A673 (cell line): ENCODE measurements at regions not wholly inside any gene's neighbourhood (a gene's known extent, or its start where the extent isn't known, plus 50 kb on each side); places are given as distances from the start of the nearest gene placed in this dataset.

Source experiments
- BruUV-seq: library from RNA; stranded (reverse); fragments of 400-500 nt; replicated peaks from 2 replicates; lab custom pipeline; 2021; lab: Mats Ljungman, UMichigan
- CTCF ChIA-PET: fragments of 300-600 bp; sonication (Branson Sonifier 250); formaldehyde crosslinking; loops from one replicate; lab custom pipeline; 2022; ENCODE audit warnings: antibody characterized with exemption; lab: Charles Lee
- POLR2A ChIA-PET: fragments of 300-600 bp; sonication (Branson Sonifier 250); formaldehyde crosslinking; loops from one replicate; lab custom pipeline; 2022; ENCODE audit warnings: antibody characterized with exemption; ENCODE audit not compliant: low non-redundant PET; lab: Charles Lee
- DNase-seq: peaks from one replicate; pipeline ENCODE4 v3.0.0-alpha.2; 2015; ENCODE audit warnings: low spot score
- H3K27ac ChIP-seq: fragments of 200-600 bp; sonication (generic); 2 replicates; pipeline ENCODE4 v1.5.1; 2016; ENCODE audit warnings: mixed run types, low read depth, mild to moderate bottlenecking, mixed read lengths, antibody characterized with exemption, low read length; ENCODE audit not compliant: poor library complexity, severe bottlenecking
- H3K27me3 ChIP-seq: fragments of 200-600 bp; sonication (generic); replicated peaks from 2 replicates; pipeline ENCODE4 v1.6.1; 2017; ENCODE audit warnings: mixed run types, low read depth, mild to moderate bottlenecking, mixed read lengths, antibody characterized with exemption, low read length; ENCODE audit not compliant: insufficient read depth, poor library complexity
- H3K36me3 ChIP-seq: fragments of 200-600 bp; sonication (generic); 2 replicates; pipeline ENCODE4 v1.6.1; 2016; ENCODE audit warnings: mixed run types, mild to moderate bottlenecking, mixed read lengths, antibody characterized with exemption, low read length; ENCODE audit not compliant: insufficient read depth, poor library complexity, severe bottlenecking
- H3K4me1 ChIP-seq: fragments of 200-600 bp; sonication (generic); 2 replicates; pipeline ENCODE4 v1.6.1; 2017; ENCODE audit warnings: mixed run types, mild to moderate bottlenecking, mixed read lengths, antibody characterized with exemption, low read length; ENCODE audit not compliant: insufficient read depth, poor library complexity, severe bottlenecking
- H3K4me3 ChIP-seq: fragments of 200-600 bp; sonication (generic); 2 replicates; pipeline ENCODE4 v1.5.1; 2016; ENCODE audit warnings: low read depth, mixed run types, mild to moderate bottlenecking, mixed read lengths, low read length; ENCODE audit not compliant: poor library complexity, severe bottlenecking
- H3K9me3 ChIP-seq: fragments of 200-600 bp; sonication (generic); 2 replicates; pipeline ENCODE4 v1.6.1; 2016; ENCODE audit warnings: mixed run types, low read depth, mild to moderate bottlenecking, mixed read lengths, antibody characterized with exemption, low read length; ENCODE audit not compliant: poor library complexity, severe bottlenecking
- EZH2 ChIP-seq: fragments of 200-600 bp; sonication (generic); IDR thresholded peaks from 2 replicates; pipeline ENCODE4 v1.6.1; 2017; ENCODE audit warnings: borderline replicate concordance, low read depth, mild to moderate bottlenecking, mixed read lengths, antibody characterized with exemption, low read length; ENCODE audit not compliant: poor library complexity, severe bottlenecking
- intact Hi-C: fragments of 100-400 bp; cut with micrococcal nuclease; formaldehyde crosslinking; loops from one replicate; pipeline ENCODE4 v1.10.0; 2022; ENCODE audit not compliant: unreplicated experiment
- TF ChIP-seq, protein P1 (sequence below): fragments of 300-800, 200-600 bp; sonication (generic); conservative IDR thresholded peaks from 2 replicates; pipeline ENCODE4 v1.5.1; 2017; ENCODE audit warnings: low read depth, mild to moderate bottlenecking, antibody characterized with exemption, low read length, moderate library complexity, mixed read lengths

GRCh38 chr6:160804639-160805038, 102.6 kb downstream of the PLG start:
- Histone ChIP-seq H3K4me1 (no peaks in the 10 kb centered on the region), H3K9me3 (no peaks in the 10 kb centered on the region), H3K36me3 (no peaks in the 10 kb centered on the region), H3K27me3 (no peaks in the 10 kb centered on the region), H3K4me3 (no peak overlapping the region), H3K27ac (no peak overlapping the region)
- TF ChIP-seq, protein P1, sequence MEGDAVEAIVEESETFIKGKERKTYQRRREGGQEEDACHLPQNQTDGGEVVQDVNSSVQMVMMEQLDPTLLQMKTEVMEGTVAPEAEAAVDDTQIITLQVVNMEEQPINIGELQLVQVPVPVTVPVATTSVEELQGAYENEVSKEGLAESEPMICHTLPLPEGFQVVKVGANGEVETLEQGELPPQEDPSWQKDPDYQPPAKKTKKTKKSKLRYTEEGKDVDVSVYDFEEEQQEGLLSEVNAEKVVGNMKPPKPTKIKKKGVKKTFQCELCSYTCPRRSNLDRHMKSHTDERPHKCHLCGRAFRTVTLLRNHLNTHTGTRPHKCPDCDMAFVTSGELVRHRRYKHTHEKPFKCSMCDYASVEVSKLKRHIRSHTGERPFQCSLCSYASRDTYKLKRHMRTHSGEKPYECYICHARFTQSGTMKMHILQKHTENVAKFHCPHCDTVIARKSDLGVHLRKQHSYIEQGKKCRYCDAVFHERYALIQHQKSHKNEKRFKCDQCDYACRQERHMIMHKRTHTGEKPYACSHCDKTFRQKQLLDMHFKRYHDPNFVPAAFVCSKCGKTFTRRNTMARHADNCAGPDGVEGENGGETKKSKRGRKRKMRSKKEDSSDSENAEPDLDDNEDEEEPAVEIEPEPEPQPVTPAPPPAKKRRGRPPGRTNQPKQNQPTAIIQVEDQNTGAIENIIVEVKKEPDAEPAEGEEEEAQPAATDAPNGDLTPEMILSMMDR = no peak
- no peak for TF ChIP-seq EZH2
- BruUV-seq = no TSS peak
- CTCF ChIA-PET = no interaction called here
- intact Hi-C loops = no loop called here
- POLR2A ChIA-PET = no interaction called here
- DNase-seq = no peak

DNA sequence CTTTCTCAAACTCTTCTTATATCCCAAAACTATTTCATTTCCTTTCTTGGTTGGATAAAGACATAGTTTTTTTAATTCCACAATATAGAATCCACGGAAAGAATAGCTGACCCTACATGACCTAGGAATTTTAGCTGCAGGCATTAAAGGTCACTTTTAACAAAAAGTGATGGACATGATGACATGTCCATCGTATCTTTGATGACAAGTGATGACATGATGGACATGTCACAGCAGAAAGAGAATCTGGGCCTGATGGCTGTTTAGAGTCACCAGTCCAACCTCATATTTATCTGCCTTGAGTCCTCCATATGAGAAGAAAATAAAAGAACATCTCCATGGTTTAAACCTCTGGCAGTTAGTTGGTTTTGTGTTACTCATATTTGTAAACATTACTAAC, 106.2 kb downstream of the PLG start:
- no peaks in the 10 kb centered on the region for H3K4me1 ChIP-seq
- no TSS peak for BruUV-seq
- TF ChIP-seq EZH2 = no peak
- TF ChIP-seq, protein P1 = no peak
- H3K9me3 ChIP-seq = no peaks in the 10 kb centered on the region
- H3K27ac ChIP-seq = no peak overlapping the region
- H3K4me3 ChIP-seq = no peak overlapping the region
- CTCF ChIA-PET = no interaction called here
- intact Hi-C loops = no loop called here
- POLR2A ChIA-PET = no interaction called here
- no peaks in the 10 kb centered on the region for H3K36me3 ChIP-seq
- H3K27me3 ChIP-seq = no peaks in the 10 kb centered on the region
- DNase-seq = no peak

GRCh38 chr6:160810238-160810637, 108.2 kb downstream of the PLG start:
- POLR2A ChIA-PET = no interaction called here
- Histone ChIP-seq H3K27me3 (no peaks in the 10 kb centered on the region), H3K4me3 (no peak overlapping the region), H3K4me1 (no peaks in the 10 kb centered on the region), H3K27ac (no peak overlapping the region), H3K9me3 (no peaks in the 10 kb centered on the region), H3K36me3 (no peaks in the 10 kb centered on the region)
- CTCF ChIA-PET = no interaction called here
- intact Hi-C loops = no loop called here
- TF ChIP-seq, protein P1 = no peak
- TF ChIP-seq EZH2 = no peak
- BruUV-seq = no TSS peak
- no peak for DNase-seq
